Left ventricle myocardium inferior (tissue), 1 donor: ENCODE measurements at regions not wholly inside any gene's neighbourhood (a gene's known extent, or its start where the extent isn't known, plus 50 kb on each side); places are given as distances from the start of the nearest gene placed in this dataset.
"Not testable (repeated sequence)": the region's sequence is repeated elsewhere in the genome, so short reads cannot be mapped to it uniquely, and the experiment has no call there.

Experiments used
- DNase-seq: peaks from one replicate; pipeline ENCODE4 v3.0.0-alpha.2; 2020
- H3K27ac ChIP-seq: fragments of 200-600 bp; replicated peaks from 2 replicates; pipeline ENCODE4 v1.8.0; 2021
- H3K27me3 ChIP-seq: fragments of 200-600 bp; 2 replicates; pipeline ENCODE4 v1.8.0; 2021; ENCODE audit warnings: low read depth
- H3K36me3 ChIP-seq: fragments of 200-600 bp; 2 replicates; pipeline ENCODE4 v1.8.0; 2021
- H3K4me1 ChIP-seq: fragments of 200-600 bp; 2 replicates; pipeline ENCODE4 v1.8.0; 2021
- H3K4me3 ChIP-seq: fragments of 200-600 bp; 2 replicates; pipeline ENCODE4 v1.8.0; 2021; ENCODE audit warnings: mild to moderate bottlenecking, moderate library complexity
- H3K9me3 ChIP-seq: fragments of 200-600 bp; replicated peaks from 2 replicates; pipeline ENCODE4 v1.8.0; 2021
- intact Hi-C: fragments of 100-400 bp; cut with micrococcal nuclease; formaldehyde crosslinking; loops from one replicate; pipeline ENCODE4 v1.11.0; 2022
- TF ChIP-seq, protein P1 (sequence below): fragments of 200-600 bp; IDR thresholded peaks from 2 replicates; pipeline ENCODE4 v1.8.0; 2021; ENCODE audit warnings: antibody characterized with exemption, mild to moderate bottlenecking, borderline replicate concordance
- donor health status: DM: no; HTN: yes; CAD: no; lungs with severe emphysema.

DNA sequence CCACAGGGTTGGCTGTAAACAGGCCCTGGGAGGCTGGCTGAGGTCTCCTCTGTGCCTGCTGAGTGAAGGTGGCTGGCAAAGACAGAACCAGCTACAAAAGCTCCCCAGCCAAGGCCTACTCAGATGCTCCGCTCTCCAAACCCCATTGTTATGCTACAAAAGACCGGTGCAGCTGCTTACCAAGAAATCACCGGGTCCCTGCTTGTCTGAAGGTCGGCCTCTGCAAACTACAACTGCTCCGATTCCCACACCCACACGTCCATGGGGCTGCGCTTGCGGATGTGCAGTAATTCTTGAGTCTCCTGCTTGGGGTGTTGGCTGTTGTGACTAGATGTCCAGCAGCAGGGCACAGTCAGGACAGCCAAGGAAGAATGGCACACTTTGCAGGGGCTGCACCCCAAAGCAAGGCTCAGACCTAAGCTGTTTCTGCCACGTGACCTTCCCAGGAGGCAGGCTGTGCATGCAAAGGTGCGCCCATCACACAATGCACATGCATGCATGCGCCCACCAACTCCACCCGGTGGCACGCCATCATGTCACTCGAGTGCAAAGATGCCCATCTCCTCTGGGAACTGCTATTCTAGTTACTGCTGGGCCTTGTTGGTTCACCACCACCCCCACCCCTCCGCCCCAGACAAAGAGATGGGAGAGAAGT lies 97.8 kb downstream of the OAT start:
- no peak overlapping the region for H3K4me3 ChIP-seq
- no peaks in the 10 kb centered on the region for H3K4me1 ChIP-seq
- DNase-seq: no peak
- no peak overlapping the region for H3K27ac ChIP-seq
- TF ChIP-seq, protein P1, sequence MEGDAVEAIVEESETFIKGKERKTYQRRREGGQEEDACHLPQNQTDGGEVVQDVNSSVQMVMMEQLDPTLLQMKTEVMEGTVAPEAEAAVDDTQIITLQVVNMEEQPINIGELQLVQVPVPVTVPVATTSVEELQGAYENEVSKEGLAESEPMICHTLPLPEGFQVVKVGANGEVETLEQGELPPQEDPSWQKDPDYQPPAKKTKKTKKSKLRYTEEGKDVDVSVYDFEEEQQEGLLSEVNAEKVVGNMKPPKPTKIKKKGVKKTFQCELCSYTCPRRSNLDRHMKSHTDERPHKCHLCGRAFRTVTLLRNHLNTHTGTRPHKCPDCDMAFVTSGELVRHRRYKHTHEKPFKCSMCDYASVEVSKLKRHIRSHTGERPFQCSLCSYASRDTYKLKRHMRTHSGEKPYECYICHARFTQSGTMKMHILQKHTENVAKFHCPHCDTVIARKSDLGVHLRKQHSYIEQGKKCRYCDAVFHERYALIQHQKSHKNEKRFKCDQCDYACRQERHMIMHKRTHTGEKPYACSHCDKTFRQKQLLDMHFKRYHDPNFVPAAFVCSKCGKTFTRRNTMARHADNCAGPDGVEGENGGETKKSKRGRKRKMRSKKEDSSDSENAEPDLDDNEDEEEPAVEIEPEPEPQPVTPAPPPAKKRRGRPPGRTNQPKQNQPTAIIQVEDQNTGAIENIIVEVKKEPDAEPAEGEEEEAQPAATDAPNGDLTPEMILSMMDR: no peak
- no peaks in the 10 kb centered on the region for H3K9me3 ChIP-seq
- intact Hi-C loops: no loop called here
- no peaks in the 10 kb centered on the region for H3K36me3 ChIP-seq
- H3K27me3 ChIP-seq: peaks cover 42% of the 10 kb centered on the region

DNA sequence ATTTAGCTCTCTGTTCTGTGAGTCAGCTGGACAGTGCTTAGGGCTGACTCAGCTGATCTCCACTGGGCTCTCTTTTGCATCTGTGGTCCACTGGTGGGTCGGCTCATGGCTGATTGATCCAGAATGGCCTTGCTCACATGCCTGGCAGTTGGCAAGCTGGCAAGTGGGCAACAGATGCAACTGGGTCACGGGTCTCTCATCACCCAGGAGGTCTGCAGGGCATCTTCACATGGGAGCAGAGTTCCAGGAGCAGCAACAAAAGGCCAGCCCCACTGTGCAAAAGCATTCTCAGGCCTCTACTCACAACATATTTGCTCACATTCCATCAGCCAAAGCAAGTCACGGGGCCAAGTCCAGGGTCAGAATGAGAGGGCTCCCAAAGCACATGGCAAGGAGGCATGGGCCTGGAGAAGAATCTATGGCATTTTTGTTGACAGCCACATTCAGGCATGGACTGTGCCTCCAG lies 98.8 kb downstream of the OAT start:
- H3K36me3 ChIP-seq: no peaks in the 10 kb centered on the region
- no peaks in the 10 kb centered on the region for H3K4me1 ChIP-seq
- no peaks in the 10 kb centered on the region for H3K9me3 ChIP-seq
- TF ChIP-seq, protein P1: no peak
- H3K4me3 ChIP-seq: no peak overlapping the region
- intact Hi-C loops: no loop called here
- peaks cover 37% of the 10 kb centered on the region for H3K27me3 ChIP-seq
- no peak for DNase-seq
- no peak overlapping the region for H3K27ac ChIP-seq

DNA sequence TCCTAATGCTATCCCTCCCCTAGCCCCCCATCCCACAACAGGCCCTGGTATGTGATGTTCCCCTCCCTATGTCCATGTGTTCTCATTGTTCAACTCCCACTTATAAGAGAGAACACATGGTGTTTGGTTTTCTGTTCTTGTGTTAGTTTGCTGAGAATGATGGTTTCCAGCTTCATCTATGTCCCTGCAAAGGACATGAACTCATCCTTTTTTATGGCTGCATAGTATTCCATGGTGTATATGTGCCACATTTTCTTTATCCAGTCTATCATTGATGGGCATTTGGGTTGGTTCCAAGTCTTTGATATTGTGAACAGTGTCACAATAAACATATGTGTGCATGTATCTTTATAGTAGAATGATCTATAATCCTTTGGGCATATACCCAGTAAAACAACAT lies 99.2 kb downstream of the OAT start:
- H3K4me3 ChIP-seq, DNase-seq, H3K27ac ChIP-seq, intact Hi-C loops, H3K36me3 ChIP-seq, H3K9me3 ChIP-seq, H3K4me1 ChIP-seq: not testable (repeated sequence)
- peaks cover 35% of the 10 kb centered on the region for H3K27me3 ChIP-seq

DNA sequence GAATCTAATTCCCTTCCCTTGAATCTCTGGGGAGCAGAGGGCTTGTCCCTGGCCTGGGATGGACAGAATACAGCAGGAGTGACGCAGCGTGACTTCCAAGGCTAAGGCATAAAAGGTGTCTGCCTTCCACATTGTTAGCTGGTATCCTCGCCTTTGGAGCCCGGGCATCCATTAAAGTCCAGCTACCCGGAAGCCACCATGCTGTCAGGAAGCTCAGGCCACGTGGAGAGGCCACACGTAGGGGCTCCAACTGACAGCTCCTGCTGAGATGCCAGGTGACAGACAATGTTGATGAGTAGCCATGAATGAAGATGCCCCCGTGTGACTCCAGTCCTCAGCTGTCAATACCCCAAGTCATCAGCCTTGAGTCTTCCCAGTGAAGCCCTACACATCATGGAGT lies 99.9 kb downstream of the OAT start:
- intact Hi-C loops: no loop called here
- Histone ChIP-seq H3K27me3 (peaks cover 33% of the 10 kb centered on the region), H3K9me3 (no peaks in the 10 kb centered on the region), H3K36me3 (no peaks in the 10 kb centered on the region), H3K4me3 (no peak overlapping the region), H3K4me1 (no peaks in the 10 kb centered on the region), H3K27ac (no peak overlapping the region)
- TF ChIP-seq, protein P1: no peak
- DNase-seq: no peak

DNA sequence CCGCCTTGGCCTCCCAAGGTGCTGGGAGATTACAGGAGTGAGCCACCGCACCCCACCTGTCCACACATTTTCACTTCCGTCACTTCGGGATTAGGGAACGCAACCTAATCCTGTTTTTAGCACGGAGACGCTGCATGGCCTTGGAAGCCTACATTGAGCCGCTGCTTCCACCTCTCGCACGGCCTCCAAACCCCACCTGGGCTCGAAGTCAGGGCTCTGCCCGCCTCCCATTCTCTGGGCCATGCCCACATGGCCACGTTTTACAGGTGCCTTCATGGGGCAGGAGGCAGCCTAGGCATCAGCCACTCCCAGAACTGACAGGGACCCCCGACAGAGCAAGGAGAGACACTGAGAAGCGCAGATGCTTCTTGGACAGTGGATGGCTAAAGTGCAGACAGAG lies 100.6 kb downstream of the OAT start:
- no peaks in the 10 kb centered on the region for H3K9me3 ChIP-seq
- H3K27ac ChIP-seq: no peak overlapping the region
- intact Hi-C loops: no loop called here
- peaks cover 26% of the 10 kb centered on the region for H3K27me3 ChIP-seq
- H3K4me3 ChIP-seq: no peak overlapping the region
- no peak for DNase-seq
- no peaks in the 10 kb centered on the region for H3K36me3 ChIP-seq
- no peaks in the 10 kb centered on the region for H3K4me1 ChIP-seq
- TF ChIP-seq, protein P1: no peak

DNA sequence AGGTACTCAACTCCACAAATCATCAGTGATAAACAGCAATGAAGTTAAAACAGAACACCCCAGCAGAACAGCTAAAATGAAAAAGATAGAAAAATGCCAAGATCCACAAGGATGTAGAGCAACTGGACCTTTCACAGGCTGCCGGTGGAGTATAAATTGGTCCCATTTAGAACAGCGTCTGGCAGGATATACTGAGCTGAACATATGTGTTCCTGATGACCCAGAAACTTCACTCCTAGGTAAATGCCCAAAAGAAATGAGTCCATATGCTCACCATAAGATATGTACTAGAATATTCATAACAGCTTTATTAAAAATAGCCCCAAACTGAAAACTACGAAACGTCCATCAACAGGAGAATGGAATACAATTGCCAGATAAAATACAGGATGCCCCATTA lies 102.4 kb downstream of the OAT start:
- Histone ChIP-seq H3K4me3 (no peak overlapping the region), H3K4me1 (no peaks in the 10 kb centered on the region), H3K9me3 (no peaks in the 10 kb centered on the region), H3K36me3 (no peaks in the 10 kb centered on the region), H3K27me3 (peaks cover 13% of the 10 kb centered on the region), H3K27ac (no peak overlapping the region)
- intact Hi-C loops: no loop called here
- no peak for DNase-seq
- TF ChIP-seq, protein P1: no peak
